ENCODE measurements at regions not wholly inside any gene's neighbourhood (a gene's known extent, or its start where the extent isn't known, plus 50 kb on each side); places are given as distances from the start of the nearest gene placed in this dataset.

- Histone ChIP-seq H2BK120ac (ENCODE audit: low read depth, low read length) (no peak overlapping the region), H3K27ac (ENCODE audit: low read depth, low read length) (no peak overlapping the region), H3K4ac (ENCODE audit: low read depth, low read length) (no peak overlapping the region), H3K9ac (ENCODE audit: low read length) (no peak overlapping the region), H3K18ac (ENCODE audit: low read length) (no peak overlapping the region), H2BK15ac (replicated peaks; ENCODE audit: low read depth) (no peak overlapping the region), H3K79me1 (ENCODE audit: low read length) (no peaks in the 10 kb centered on the region), H3K23ac (ENCODE audit: low read length) (no peak overlapping the region), H4K5ac (ENCODE audit: low read length) (no peak overlapping the region), H3K4me3 (ENCODE audit: low read length) (no peak overlapping the region), H3K27me3 (ENCODE audit: insufficient read depth, low read length, poor library complexity) (no peaks in the 10 kb centered on the region), H3K36me3 (ENCODE audit: control insufficient read depth, insufficient read depth, low read length) (no peaks in the 10 kb centered on the region), H3K4me2 (ENCODE audit: low read length) (no peak overlapping the region), H2AK5ac (ENCODE audit: low read length) (no peak overlapping the region), H4K8ac (ENCODE audit: low read depth, low read length) (no peak overlapping the region), H3K79me2 (ENCODE audit: control insufficient read depth, insufficient read depth, low read length) (no peaks in the 10 kb centered on the region), H3K56ac (ENCODE audit: low read length) (no peak overlapping the region), H3K4me1 (ENCODE audit: control insufficient read depth, low read depth, low read length) (no peaks in the 10 kb centered on the region), H2BK5ac (ENCODE audit: low read length) (no peak overlapping the region)
- no peak for DNase-seq
- no CpG with 5 or more reads among the region's 1 CpG for WGBS (ENCODE audit: extremely low coverage, insufficient coverage, low lambda C conversion rate)
Observed at GRCh38 chr3:168427835-168428475, 332.2 kb upstream of the GOLIM4 start.

GRCh38 chr3:168427156-168427555 is 331.4 kb upstream of the GOLIM4 start:
- Histone ChIP-seq H3K9ac (ENCODE audit: low read length) (no peak overlapping the region), H2AK5ac (ENCODE audit: low read length) (no peak overlapping the region), H3K4me1 (ENCODE audit: control insufficient read depth, low read depth, low read length) (no peaks in the 10 kb centered on the region), H2BK120ac (ENCODE audit: low read depth, low read length) (no peak overlapping the region), H3K79me1 (ENCODE audit: low read length) (no peaks in the 10 kb centered on the region), H3K4ac (ENCODE audit: low read depth, low read length) (no peak overlapping the region), H3K4me3 (ENCODE audit: low read length) (no peak overlapping the region), H4K8ac (ENCODE audit: low read depth, low read length) (no peak overlapping the region), H3K4me2 (ENCODE audit: low read length) (no peak overlapping the region), H3K79me2 (ENCODE audit: control insufficient read depth, insufficient read depth, low read length) (no peaks in the 10 kb centered on the region), H2BK5ac (ENCODE audit: low read length) (no peak overlapping the region), H3K27me3 (ENCODE audit: insufficient read depth, low read length, poor library complexity) (no peaks in the 10 kb centered on the region), H3K56ac (ENCODE audit: low read length) (no peak overlapping the region), H3K36me3 (ENCODE audit: control insufficient read depth, insufficient read depth, low read length) (no peaks in the 10 kb centered on the region), H3K23ac (ENCODE audit: low read length) (no peak overlapping the region), H3K27ac (ENCODE audit: low read depth, low read length) (no peak overlapping the region), H3K18ac (ENCODE audit: low read length) (no peak overlapping the region), H2BK15ac (replicated peaks; ENCODE audit: low read depth) (no peak overlapping the region), H4K5ac (ENCODE audit: low read length) (no peak overlapping the region)
- no peak for DNase-seq
- WGBS (ENCODE audit: extremely low coverage, insufficient coverage, low lambda C conversion rate), result no CpG with 5 or more reads among the region's 2 CpGs

DNA sequence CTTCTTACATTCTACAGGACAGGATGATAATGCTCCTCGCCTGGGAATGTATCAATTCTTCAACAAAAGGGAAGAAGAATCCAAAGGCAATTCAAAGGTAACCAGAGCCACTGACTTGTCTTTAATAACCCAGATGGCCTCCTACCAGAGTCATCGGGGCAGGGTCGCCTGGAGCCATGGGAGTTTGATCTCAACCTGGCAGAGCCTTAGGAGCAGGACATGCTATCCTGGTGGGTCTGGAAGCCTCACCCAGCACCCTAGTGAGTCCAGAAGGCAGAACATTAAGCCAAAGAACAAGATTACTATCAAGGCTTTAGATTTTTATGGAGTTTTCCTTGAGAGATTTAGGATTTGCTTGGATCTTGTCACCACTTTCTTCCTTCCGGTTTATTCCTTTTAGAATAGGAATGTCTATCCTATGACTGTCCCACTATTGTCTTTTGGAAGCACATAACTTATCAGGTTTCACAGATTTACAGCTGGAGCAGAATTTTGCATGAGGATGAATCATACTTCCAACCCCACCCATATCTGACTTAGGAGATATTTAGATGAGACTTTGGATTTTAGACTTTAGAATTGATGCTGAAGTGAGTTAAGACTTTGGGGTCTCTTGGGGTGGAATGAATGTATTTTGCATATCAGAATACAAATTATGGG is 330.3 kb upstream of the GOLIM4 start:
- Histone ChIP-seq H3K4me3 (ENCODE audit: low read length) (no peak overlapping the region), H3K56ac (ENCODE audit: low read length) (no peak overlapping the region), H4K5ac (ENCODE audit: low read length) (no peak overlapping the region), H3K23ac (ENCODE audit: low read length) (no peak overlapping the region), H3K79me2 (ENCODE audit: control insufficient read depth, insufficient read depth, low read length) (no peaks in the 10 kb centered on the region), H3K27ac (ENCODE audit: low read depth, low read length) (no peak overlapping the region), H3K9ac (ENCODE audit: low read length) (no peak overlapping the region), H3K4ac (ENCODE audit: low read depth, low read length) (no peak overlapping the region), H2AK5ac (ENCODE audit: low read length) (no peak overlapping the region), H3K18ac (ENCODE audit: low read length) (no peak overlapping the region), H3K4me2 (ENCODE audit: low read length) (no peak overlapping the region), H3K79me1 (ENCODE audit: low read length) (no peaks in the 10 kb centered on the region), H2BK120ac (ENCODE audit: low read depth, low read length) (no peak overlapping the region), H3K36me3 (ENCODE audit: control insufficient read depth, insufficient read depth, low read length) (no peaks in the 10 kb centered on the region), H2BK5ac (ENCODE audit: low read length) (no peak overlapping the region), H3K4me1 (ENCODE audit: control insufficient read depth, low read depth, low read length) (no peaks in the 10 kb centered on the region), H3K27me3 (ENCODE audit: insufficient read depth, low read length, poor library complexity) (no peaks in the 10 kb centered on the region), H2BK15ac (replicated peaks; ENCODE audit: low read depth) (no peak overlapping the region), H4K8ac (ENCODE audit: low read depth, low read length) (no peak overlapping the region)
- DNase-seq, result no peak
- no CpG with 5 or more reads among the region's 4 CpGs for WGBS (ENCODE audit: extremely low coverage, insufficient coverage, low lambda C conversion rate)

- H3K36me3 ChIP-seq (ENCODE audit: control insufficient read depth, insufficient read depth, low read length), result no peaks in the 10 kb centered on the region
- no peak overlapping the region for H2BK5ac ChIP-seq (ENCODE audit: low read length)
- H2BK15ac ChIP-seq (replicated peaks; ENCODE audit: low read depth), result no peak overlapping the region
- no peak for DNase-seq
- no peak overlapping the region for H3K18ac ChIP-seq (ENCODE audit: low read length)
- H3K79me1 ChIP-seq (ENCODE audit: low read length), result no peaks in the 10 kb centered on the region
- no peaks in the 10 kb centered on the region for H3K4me1 ChIP-seq (ENCODE audit: control insufficient read depth, low read depth, low read length)
- no peak overlapping the region for H3K27ac ChIP-seq (ENCODE audit: low read depth, low read length)
- no peak overlapping the region for H2AK5ac ChIP-seq (ENCODE audit: low read length)
- H4K5ac ChIP-seq (ENCODE audit: low read length), result no peak overlapping the region
- no peak overlapping the region for H3K9ac ChIP-seq (ENCODE audit: low read length)
- H3K4ac ChIP-seq (ENCODE audit: low read depth, low read length), result no peak overlapping the region
- no peaks in the 10 kb centered on the region for H3K79me2 ChIP-seq (ENCODE audit: control insufficient read depth, insufficient read depth, low read length)
- H3K27me3 ChIP-seq (ENCODE audit: insufficient read depth, low read length, poor library complexity), result no peaks in the 10 kb centered on the region
- no peak overlapping the region for H2BK120ac ChIP-seq (ENCODE audit: low read depth, low read length)
- H4K8ac ChIP-seq (ENCODE audit: low read depth, low read length), result no peak overlapping the region
- H3K4me3 ChIP-seq (ENCODE audit: low read length), result no peak overlapping the region
- no CpG with 5 or more reads among the region's 4 CpGs for WGBS (ENCODE audit: extremely low coverage, insufficient coverage, low lambda C conversion rate)
- no peak overlapping the region for H3K23ac ChIP-seq (ENCODE audit: low read length)
- H3K56ac ChIP-seq (ENCODE audit: low read length), result no peak overlapping the region
- no peak overlapping the region for H3K4me2 ChIP-seq (ENCODE audit: low read length)
Observed at GRCh38 chr3:168424059-168424734, 328.5 kb upstream of the GOLIM4 start.

DNA sequence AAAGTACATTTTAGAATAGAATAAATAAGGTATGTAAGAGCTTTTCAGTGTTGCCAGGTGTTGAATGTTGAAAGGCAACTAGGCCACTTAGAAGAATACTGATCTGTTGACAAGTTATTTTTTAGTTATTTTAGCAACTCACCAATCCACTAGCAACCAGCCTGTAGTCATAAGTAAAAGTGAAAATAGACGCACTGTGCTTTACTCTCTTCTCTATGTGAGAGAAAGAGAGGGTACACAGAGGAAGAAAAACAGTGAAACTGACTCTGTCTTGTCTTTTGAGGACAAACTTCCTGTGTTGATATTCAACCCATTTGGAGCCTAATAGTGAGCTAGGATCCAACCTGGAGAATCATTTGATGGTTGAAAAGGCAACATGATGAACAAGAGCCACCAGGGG is 327.1 kb upstream of the GOLIM4 start:
- no peak overlapping the region for H3K56ac ChIP-seq (ENCODE audit: low read length)
- H3K27ac ChIP-seq (ENCODE audit: low read depth, low read length), result no peak overlapping the region
- H2AK5ac ChIP-seq (ENCODE audit: low read length), result no peak overlapping the region
- H3K23ac ChIP-seq (ENCODE audit: low read length), result no peak overlapping the region
- no peak overlapping the region for H2BK120ac ChIP-seq (ENCODE audit: low read depth, low read length)
- H3K4me3 ChIP-seq (ENCODE audit: low read length), result no peak overlapping the region
- no peaks in the 10 kb centered on the region for H3K36me3 ChIP-seq (ENCODE audit: control insufficient read depth, insufficient read depth, low read length)
- no peak overlapping the region for H3K18ac ChIP-seq (ENCODE audit: low read length)
- H2BK15ac ChIP-seq (replicated peaks; ENCODE audit: low read depth), result no peak overlapping the region
- H3K4me1 ChIP-seq (ENCODE audit: control insufficient read depth, low read depth, low read length), result no peaks in the 10 kb centered on the region
- H3K4me2 ChIP-seq (ENCODE audit: low read length), result no peak overlapping the region
- DNase-seq, result no peak
- no peak overlapping the region for H3K9ac ChIP-seq (ENCODE audit: low read length)
- H4K5ac ChIP-seq (ENCODE audit: low read length), result no peak overlapping the region
- H3K79me1 ChIP-seq (ENCODE audit: low read length), result no peaks in the 10 kb centered on the region
- no peaks in the 10 kb centered on the region for H3K79me2 ChIP-seq (ENCODE audit: control insufficient read depth, insufficient read depth, low read length)
- no peak overlapping the region for H2BK5ac ChIP-seq (ENCODE audit: low read length)
- H3K27me3 ChIP-seq (ENCODE audit: insufficient read depth, low read length, poor library complexity), result no peaks in the 10 kb centered on the region
- H4K8ac ChIP-seq (ENCODE audit: low read depth, low read length), result no peak overlapping the region
- no peak overlapping the region for H3K4ac ChIP-seq (ENCODE audit: low read depth, low read length)
- no CpG with 5 or more reads among the region's 1 CpG for WGBS (ENCODE audit: extremely low coverage, insufficient coverage, low lambda C conversion rate)

Measured in mesendoderm (in vitro differentiated cells).